Stomach (tissue), 4 donors: ENCODE measurements at regions not wholly inside any gene's neighbourhood (a gene's known extent, or its start where the extent isn't known, plus 50 kb on each side); places are given as distances from the start of the nearest gene placed in this dataset.

Experiments
- EP300 ChIP-seq: sonication (generic); formaldehyde crosslinking; IDR thresholded peaks from one replicate; pipeline ENCODE4 v1.6.1; 2017; ENCODE audit warnings: antibody characterized with exemption
- POLR2A ChIP-seq, 4 donors: fragments of 450-650 bp; IDR thresholded peaks; one replicate each; pipeline ENCODE4 v1.6.1; 2016; ENCODE audit warnings: antibody characterized with exemption in 4 of 4, control low read depth in 2 of 4, mild to moderate bottlenecking in 1 of 4, moderate library complexity in 1 of 4
- POLR2AphosphoS5 ChIP-seq, 3 donors: sonication (generic); formaldehyde crosslinking; IDR thresholded peaks; one replicate each; pipeline ENCODE4 v1.6.1; 2016; ENCODE audit warnings: antibody characterized with exemption in 3 of 3
- TF ChIP-seq, protein P1 (sequence below), 7 experiments: fragments of 450-650 bp in 4 of 7; fragments of 200-600 bp in 3 of 7; sonication (generic) in 3 of 7; IDR thresholded peaks; one replicate each; pipeline ENCODE4 v1.5.1; 2016 to 2019; ENCODE audit warnings: antibody characterized with exemption in 7 of 7, control low read depth in 2 of 7, mild to moderate bottlenecking in 1 of 7

DNA sequence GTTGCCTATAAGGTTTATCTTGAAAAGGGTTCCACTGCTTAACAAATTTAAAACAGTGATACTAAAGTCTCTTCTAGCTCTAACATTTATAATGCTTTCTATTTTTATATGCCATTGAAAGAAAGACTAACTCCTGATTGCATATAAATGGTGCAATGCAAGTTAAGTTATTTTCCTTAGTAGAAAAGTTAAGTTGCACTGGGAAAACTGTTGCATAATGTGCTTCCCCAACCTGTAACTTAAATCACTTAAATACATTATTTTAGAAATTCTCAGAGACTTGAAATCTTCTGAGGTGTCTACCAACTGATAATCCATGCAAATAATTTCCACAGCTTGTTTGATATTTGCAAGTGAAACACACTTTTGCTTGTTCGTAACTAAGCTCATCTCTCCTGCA, 175.0 kb upstream of the HMCN1 start:
- TF ChIP-seq, protein P1, sequence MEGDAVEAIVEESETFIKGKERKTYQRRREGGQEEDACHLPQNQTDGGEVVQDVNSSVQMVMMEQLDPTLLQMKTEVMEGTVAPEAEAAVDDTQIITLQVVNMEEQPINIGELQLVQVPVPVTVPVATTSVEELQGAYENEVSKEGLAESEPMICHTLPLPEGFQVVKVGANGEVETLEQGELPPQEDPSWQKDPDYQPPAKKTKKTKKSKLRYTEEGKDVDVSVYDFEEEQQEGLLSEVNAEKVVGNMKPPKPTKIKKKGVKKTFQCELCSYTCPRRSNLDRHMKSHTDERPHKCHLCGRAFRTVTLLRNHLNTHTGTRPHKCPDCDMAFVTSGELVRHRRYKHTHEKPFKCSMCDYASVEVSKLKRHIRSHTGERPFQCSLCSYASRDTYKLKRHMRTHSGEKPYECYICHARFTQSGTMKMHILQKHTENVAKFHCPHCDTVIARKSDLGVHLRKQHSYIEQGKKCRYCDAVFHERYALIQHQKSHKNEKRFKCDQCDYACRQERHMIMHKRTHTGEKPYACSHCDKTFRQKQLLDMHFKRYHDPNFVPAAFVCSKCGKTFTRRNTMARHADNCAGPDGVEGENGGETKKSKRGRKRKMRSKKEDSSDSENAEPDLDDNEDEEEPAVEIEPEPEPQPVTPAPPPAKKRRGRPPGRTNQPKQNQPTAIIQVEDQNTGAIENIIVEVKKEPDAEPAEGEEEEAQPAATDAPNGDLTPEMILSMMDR (IDR thresholded peaks at IDR 0.05): no peak
- TF ChIP-seq POLR2AphosphoS5 (IDR thresholded peaks at IDR 0.05) (no peak), POLR2A (IDR thresholded peaks at IDR 0.05) (no peak), EP300 (no peak)
